H9 (cell line): ENCODE measurements at regions not wholly inside any gene's neighbourhood (a gene's known extent, or its start where the extent isn't known, plus 50 kb on each side); places are given as distances from the start of the nearest gene placed in this dataset.

Experiments used
- DNase-seq: peaks from one replicate; pipeline ENCODE4 v3.0.0-alpha.2; 2017
- H2AFZ ChIP-seq: one replicate; pipeline ENCODE4 v1.6.1; 2013; ENCODE audit warnings: mild to moderate bottlenecking, low read length, control low read depth, moderate library complexity
- H2AK5ac ChIP-seq: 2 replicates; pipeline ENCODE4 v1.6.1; 2013; ENCODE audit warnings: low read length, control low read depth, mixed read lengths; ENCODE audit not compliant: insufficient read length
- H2BK120ac ChIP-seq: one replicate; pipeline ENCODE4 v1.6.1; 2013; ENCODE audit warnings: low read depth, mild to moderate bottlenecking, low read length, control low read depth, inconsistent platforms; ENCODE audit not compliant: poor library complexity, severe bottlenecking
- H2BK12ac ChIP-seq: 2 replicates; pipeline ENCODE4 v1.6.1; 2013; ENCODE audit warnings: low read length, control low read depth, mixed read lengths, low read depth; ENCODE audit not compliant: insufficient read length
- H2BK15ac ChIP-seq: 2 replicates; pipeline ENCODE4 v1.6.1; 2013; ENCODE audit warnings: low read depth, low read length, control low read depth
- H2BK20ac ChIP-seq: one replicate; pipeline ENCODE4 v1.6.1; 2013; ENCODE audit warnings: low read depth, mild to moderate bottlenecking, low read length, control low read depth, inconsistent platforms; ENCODE audit not compliant: poor library complexity, severe bottlenecking
- H2BK5ac ChIP-seq: 2 replicates; pipeline ENCODE4 v1.6.1; 2013; ENCODE audit warnings: low read length, control low read depth, mixed read lengths; ENCODE audit not compliant: insufficient read length
- H3K14ac ChIP-seq: 2 replicates; pipeline ENCODE4 v1.6.1; 2013; ENCODE audit warnings: low read length, control low read depth; ENCODE audit not compliant: insufficient read depth
- H3K18ac ChIP-seq: 2 replicates; pipeline ENCODE4 v1.6.1; 2013; ENCODE audit warnings: low read depth, mild to moderate bottlenecking, mixed read lengths, low read length, control low read depth; ENCODE audit not compliant: insufficient read length
- H3K23ac ChIP-seq: 2 replicates; pipeline ENCODE4 v1.6.1; 2013; ENCODE audit warnings: low read length, control low read depth, mixed read lengths, low read depth; ENCODE audit not compliant: insufficient read length
- H3K23me2 ChIP-seq: 2 replicates; pipeline ENCODE4 v1.6.1; 2013; ENCODE audit warnings: low read depth, mild to moderate bottlenecking, mixed read lengths, low read length, control low read depth; ENCODE audit not compliant: insufficient read length, poor library complexity, severe bottlenecking
- H3K27ac ChIP-seq: 2 replicates; pipeline ENCODE4 v1.5.1; 2013; ENCODE audit warnings: low read length, control low read depth, mixed read lengths, low read depth; ENCODE audit not compliant: insufficient read length
- H3K27me3 ChIP-seq: 2 replicates; pipeline ENCODE4 v1.6.1; 2013; ENCODE audit warnings: low read length, control low read depth, inconsistent platforms; ENCODE audit not compliant: insufficient read depth
- H3K4ac ChIP-seq: 2 replicates; pipeline ENCODE4 v1.6.1; 2013; ENCODE audit warnings: low read depth, mild to moderate bottlenecking, control low read depth, inconsistent platforms, low read length, moderate library complexity
- H3K4me1 ChIP-seq: 2 replicates; pipeline ENCODE4 v1.6.1; 2013; ENCODE audit warnings: low read length, control low read depth, inconsistent platforms; ENCODE audit not compliant: insufficient read depth
- H3K4me2 ChIP-seq: 2 replicates; pipeline ENCODE4 v1.6.1; 2013; ENCODE audit warnings: low read length, control low read depth, mixed read lengths; ENCODE audit not compliant: insufficient read length, insufficient read depth
- H3K56ac ChIP-seq: 2 replicates; pipeline ENCODE4 v1.6.1; 2013; ENCODE audit warnings: low read depth, mild to moderate bottlenecking, mixed read lengths, low read length, control low read depth; ENCODE audit not compliant: insufficient read length
- H3K79me1 ChIP-seq: 2 replicates; pipeline ENCODE4 v1.6.1; 2013; ENCODE audit warnings: low read depth, mild to moderate bottlenecking, moderate library complexity, low read length, control low read depth, inconsistent platforms; ENCODE audit not compliant: insufficient read depth, poor library complexity, severe bottlenecking
- H3K79me2 ChIP-seq: 2 replicates; pipeline ENCODE4 v1.6.1; 2013; ENCODE audit warnings: low read length, control low read depth, inconsistent platforms; ENCODE audit not compliant: insufficient read depth
- H3K9ac ChIP-seq: 2 replicates; pipeline ENCODE4 v1.6.1; 2013; ENCODE audit warnings: low read length, control low read depth, mixed read lengths; ENCODE audit not compliant: insufficient read length; ENCODE audit errors: extremely low read depth
- H3K9me3 ChIP-seq: one replicate; pipeline ENCODE4 v1.6.1; 2013; ENCODE audit warnings: low read depth, low read length, inconsistent platforms; ENCODE audit not compliant: control insufficient read depth
- H3T11ph ChIP-seq: one replicate; pipeline ENCODE4 v1.6.1; 2013; ENCODE audit warnings: mild to moderate bottlenecking, low read length, control low read depth, inconsistent platforms
- H4K20me1 ChIP-seq: one replicate; pipeline ENCODE4 v1.6.1; 2013; ENCODE audit not compliant: control insufficient read depth, insufficient read length, insufficient read depth
- H4K5ac ChIP-seq: 2 replicates; pipeline ENCODE4 v1.6.1; 2013; ENCODE audit warnings: low read depth, mild to moderate bottlenecking, mixed read lengths, low read length, control low read depth; ENCODE audit not compliant: insufficient read length
- H4K8ac ChIP-seq: replicated peaks from 2 replicates; pipeline ENCODE4 v1.6.1; 2013; ENCODE audit warnings: low read length, control low read depth, mixed read lengths, low read depth; ENCODE audit not compliant: insufficient read length
- H4K91ac ChIP-seq: 2 replicates; pipeline ENCODE4 v1.6.1; 2013; ENCODE audit warnings: low read depth, mild to moderate bottlenecking, moderate library complexity, mixed read lengths, low read length, control low read depth; ENCODE audit not compliant: insufficient read length
- H3K27ac Mint-ChIP-seq, 3 experiments: 2 replicates in 2 of 3; 3 replicates in 1 of 3; pipeline ENCODE4 v1.8.0; 2020 to 2021; ENCODE audit warnings: mixed read lengths in 3 of 3, mild to moderate bottlenecking in 1 of 3, moderate library complexity in 1 of 3
- H3K27me3 Mint-ChIP-seq: 2 replicates; pipeline ENCODE4 v1.8.0; 2021; ENCODE audit warnings: low read depth, mild to moderate bottlenecking, moderate library complexity, mixed read lengths
- H3K36me3 Mint-ChIP-seq, 3 experiments: 2 replicates in 2 of 3; 3 replicates in 1 of 3; pipeline ENCODE4 v1.8.0; 2020 to 2021; ENCODE audit warnings: low read depth in 3 of 3, mixed read lengths in 3 of 3; ENCODE audit not compliant: insufficient read depth in 1 of 3
- H3K4me1 Mint-ChIP-seq, 2 experiments: 2 replicates each; pipeline ENCODE4 v1.8.0; 2020; ENCODE audit warnings: mixed read lengths in 2 of 2
- H3K4me3 Mint-ChIP-seq, 2 experiments: 2 replicates in 1 of 2; 3 replicates in 1 of 2; pipeline ENCODE4 v1.8.0; 2020 to 2021; ENCODE audit warnings: mild to moderate bottlenecking in 2 of 2, mixed read lengths in 2 of 2, moderate library complexity in 1 of 2
- H3K9me3 Mint-ChIP-seq, 2 experiments: 2 replicates in 1 of 2; 3 replicates in 1 of 2; pipeline ENCODE4 v1.8.0; 2020; ENCODE audit warnings: mild to moderate bottlenecking in 2 of 2, mixed read lengths in 2 of 2, moderate library complexity in 1 of 2
- WGBS: extraction: QIAGEN DNeasy Blood & Tissue Kit; methylation state at CpG from one replicate; pipeline ENCODE4 v1.1.7; 2013; ENCODE audit warnings: missing lambda C conversion rate, low lambda C conversion rate, mixed read lengths; ENCODE audit not compliant: insufficient read length; ENCODE audit errors: extremely low coverage; 5-methylcytosine and 5-hydroxymethylcytosine counted together
- TF ChIP-seq, protein P1 (sequence below): fragments of 200-600 bp; sonication (generic); conservative IDR thresholded peaks from 3 replicates; pipeline ENCODE4 v1.8.0; 2021; ENCODE audit warnings: antibody characterized with exemption, mild to moderate bottlenecking

DNA sequence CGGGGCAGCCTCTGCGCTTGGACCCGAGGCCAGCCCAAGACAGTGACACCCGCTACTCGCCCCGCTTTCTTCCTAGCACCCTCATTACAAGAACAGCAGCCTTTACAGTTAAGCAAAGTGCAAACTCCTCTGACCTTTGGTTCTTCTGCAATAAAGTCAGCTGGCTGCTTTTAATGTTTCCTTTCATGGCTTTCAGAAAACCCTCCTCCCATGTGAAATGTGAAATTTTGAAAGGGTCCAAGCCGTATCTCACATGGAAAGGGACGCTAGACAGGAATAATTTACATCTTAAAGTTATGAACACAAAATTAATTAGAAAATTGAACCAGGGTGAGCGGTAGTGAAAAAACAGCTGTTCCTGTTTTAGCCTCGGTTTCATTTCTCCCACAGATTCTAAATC lies 520.1 kb upstream of the FRG1 start:
- Histone ChIP-seq H3K27me3 (no peaks in the 10 kb centered on the region), H3K79me1 (no peaks in the 10 kb centered on the region), H3K56ac (no peak overlapping the region), H3K23me2 (no peaks in the 10 kb centered on the region), H3T11ph (no peak overlapping the region), H3K79me2 (no peaks in the 10 kb centered on the region), H3K4ac (no peak overlapping the region), H2BK120ac (no peak overlapping the region), H2BK20ac (no peak overlapping the region), H3K4me2 (no peak overlapping the region), H3K4me1 (no peaks in the 10 kb centered on the region), H3K14ac (no peak overlapping the region), H2BK15ac (no peak overlapping the region), H2BK5ac (no peak overlapping the region), H2AFZ (no peak overlapping the region), H4K8ac (no peak overlapping the region), H4K91ac (no peak overlapping the region), H3K9me3 (peaks cover 7% of the 10 kb centered on the region), H3K23ac (no peak overlapping the region), H3K18ac (no peak overlapping the region), H2AK5ac (no peak overlapping the region), H4K5ac (no peak overlapping the region), H2BK12ac (no peak overlapping the region), H3K27ac (no peak overlapping the region), H3K9ac (no peak overlapping the region), H4K20me1 (no peaks in the 10 kb centered on the region)
- Mint-ChIP-seq H3K9me3 (peaks cover 63 to 97% of the 10 kb centered on the region in 2 experiments), H3K27me3 (no peaks in the 10 kb centered on the region), H3K4me1 (no peaks in the 10 kb centered on the region), H3K27ac (no peak overlapping the region), H3K36me3 (peaks cover 4 to 10% (median 4%) of the 10 kb centered on the region in 3 experiments; a peak in 6 of 7 replicates), H3K4me3 (no peak overlapping the region)
- WGBS = no CpG with 5 or more reads among the region's 10 CpGs
- TF ChIP-seq, protein P1, sequence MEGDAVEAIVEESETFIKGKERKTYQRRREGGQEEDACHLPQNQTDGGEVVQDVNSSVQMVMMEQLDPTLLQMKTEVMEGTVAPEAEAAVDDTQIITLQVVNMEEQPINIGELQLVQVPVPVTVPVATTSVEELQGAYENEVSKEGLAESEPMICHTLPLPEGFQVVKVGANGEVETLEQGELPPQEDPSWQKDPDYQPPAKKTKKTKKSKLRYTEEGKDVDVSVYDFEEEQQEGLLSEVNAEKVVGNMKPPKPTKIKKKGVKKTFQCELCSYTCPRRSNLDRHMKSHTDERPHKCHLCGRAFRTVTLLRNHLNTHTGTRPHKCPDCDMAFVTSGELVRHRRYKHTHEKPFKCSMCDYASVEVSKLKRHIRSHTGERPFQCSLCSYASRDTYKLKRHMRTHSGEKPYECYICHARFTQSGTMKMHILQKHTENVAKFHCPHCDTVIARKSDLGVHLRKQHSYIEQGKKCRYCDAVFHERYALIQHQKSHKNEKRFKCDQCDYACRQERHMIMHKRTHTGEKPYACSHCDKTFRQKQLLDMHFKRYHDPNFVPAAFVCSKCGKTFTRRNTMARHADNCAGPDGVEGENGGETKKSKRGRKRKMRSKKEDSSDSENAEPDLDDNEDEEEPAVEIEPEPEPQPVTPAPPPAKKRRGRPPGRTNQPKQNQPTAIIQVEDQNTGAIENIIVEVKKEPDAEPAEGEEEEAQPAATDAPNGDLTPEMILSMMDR = no peak
- no peak for DNase-seq
